Endothelial cell of umbilical vein (primary cell): ENCODE measurements at regions not wholly inside any gene's neighbourhood (a gene's known extent, or its start where the extent isn't known, plus 50 kb on each side); places are given as distances from the start of the nearest gene placed in this dataset.

ENCODE experiments used
- BruUV-seq: library from RNA; stranded (reverse); fragments of 400-500 nt; replicated peaks from 2 replicates; lab custom pipeline; 2021; lab: Mats Ljungman, UMichigan
- CTCF ChIA-PET: fragments of 300-600, 350-600 bp; sonication (Branson Sonifier 250); formaldehyde crosslinking; loops from one replicate; lab custom pipeline; 2021; ENCODE audit warnings: antibody characterized with exemption, inconsistent platforms; lab: Charles Lee
- POLR2A ChIA-PET: fragments of 300-600, 350-600 bp; sonication (Branson Sonifier 250); formaldehyde crosslinking; loops from one replicate; lab custom pipeline; 2021; ENCODE audit warnings: antibody characterized with exemption, inconsistent platforms; lab: Charles Lee
- DNase-seq: peaks from one replicate; pipeline ENCODE4 v3.0.0-alpha.2; 2011; ENCODE audit warnings: low read depth, low spot score
- FAIRE-seq: peaks from 2 replicates; lab custom pipeline; 2011; peaks lifted over from hg19 to GRCh38; lab: Jason Lieb, UNC
- H2AFZ ChIP-seq: 2 replicates; pipeline ENCODE4 v1.6.0; 2012; ENCODE audit warnings: low read depth, low read length, control low read depth, inconsistent platforms
- H3K27ac ChIP-seq: 2 replicates; pipeline ENCODE4 v1.5.1; 2011; ENCODE audit warnings: low read depth, mild to moderate bottlenecking, control low read depth, low read length, moderate library complexity; ENCODE audit not compliant: insufficient read depth
- H3K27me3 ChIP-seq, 2 experiments: 2 replicates each; pipeline versions ENCODE4 v1.6.0 to v1.6.1; 2011; ENCODE audit warnings: low read length in 2 of 2, mixed read lengths in 1 of 2; ENCODE audit not compliant: control insufficient read depth in 2 of 2, insufficient read depth in 2 of 2
- H3K36me3 ChIP-seq, 2 experiments: 2 replicates in 1 of 2; 3 replicates in 1 of 2; pipeline ENCODE4 v1.5.1; 2011; ENCODE audit warnings: low read length in 2 of 2, mild to moderate bottlenecking in 1 of 2, moderate library complexity in 1 of 2; ENCODE audit not compliant: control insufficient read depth in 2 of 2, insufficient read depth in 2 of 2; ENCODE audit errors: extremely low read depth in 1 of 2
- H3K4me1 ChIP-seq: 3 replicates; pipeline ENCODE4 v1.5.1; 2011; ENCODE audit warnings: mild to moderate bottlenecking, low read length; ENCODE audit not compliant: control insufficient read depth, insufficient read depth; ENCODE audit errors: extremely low read depth
- H3K4me2 ChIP-seq: 2 replicates; pipeline ENCODE4 v1.6.1; 2011; ENCODE audit warnings: low read length, control low read depth, mixed read lengths; ENCODE audit not compliant: insufficient read depth
- H3K4me3 ChIP-seq, 3 experiments: fragments of 200-600 bp in 1 of 3; sonication (generic), shearing (Covaris generic) in 1 of 3; replicated peaks in 1 of 3; 2 replicates each; pipeline ENCODE4 v1.5.1; 2011 to 2016; ENCODE audit warnings: control low read depth in 3 of 3, low read length in 3 of 3, mild to moderate bottlenecking in 2 of 3, inconsistent platforms in 1 of 3, low read depth in 1 of 3, moderate library complexity in 1 of 3; ENCODE audit not compliant: insufficient read depth in 1 of 3
- H3K79me2 ChIP-seq: 2 replicates; pipeline ENCODE4 v1.6.0; 2012; ENCODE audit warnings: low read length, inconsistent platforms; ENCODE audit not compliant: control insufficient read depth, insufficient read depth
- H3K9ac ChIP-seq: replicated peaks from 2 replicates; pipeline ENCODE3; 2011; ENCODE audit warnings: low read length, control low read depth; ENCODE audit not compliant: insufficient read depth; ENCODE audit errors: extremely low read depth
- H3K9me1 ChIP-seq: replicated peaks from 3 replicates; pipeline ENCODE4 v1.6.0; 2011; ENCODE audit warnings: mild to moderate bottlenecking, low read length; ENCODE audit not compliant: control insufficient read depth, insufficient read depth; ENCODE audit errors: extremely low read depth
- H3K9me3 ChIP-seq: replicated peaks from 2 replicates; pipeline ENCODE4 v1.5.1; 2012; ENCODE audit warnings: low read length, inconsistent platforms; ENCODE audit not compliant: control insufficient read depth, insufficient read depth
- H4K20me1 ChIP-seq: replicated peaks from 2 replicates; pipeline ENCODE3; 2011; ENCODE audit warnings: mild to moderate bottlenecking, low read length; ENCODE audit not compliant: control insufficient read depth, insufficient read depth; ENCODE audit errors: extremely low read depth
- EZH2 ChIP-seq: IDR thresholded peaks from 2 replicates; pipeline ENCODE4 v1.6.1; 2012; ENCODE audit warnings: borderline replicate concordance, low read depth, mild to moderate bottlenecking, moderate library complexity, low read length, inconsistent platforms; ENCODE audit not compliant: severe bottlenecking
- FOS ChIP-seq: IDR thresholded peaks from 2 replicates; pipeline ENCODE4 v1.6.1; 2011; ENCODE audit warnings: mild to moderate bottlenecking, low read length, moderate library complexity, borderline replicate concordance; ENCODE audit not compliant: insufficient read depth
- GATA2 ChIP-seq: IDR thresholded peaks from 2 replicates; pipeline ENCODE4 v1.7.0; 2011; ENCODE audit warnings: low read depth, mild to moderate bottlenecking, moderate library complexity, mixed read lengths, low read length; ENCODE audit not compliant: insufficient read length, insufficient read depth
- JUN ChIP-seq: IDR thresholded peaks from 2 replicates; pipeline ENCODE4 v1.6.1; 2011; ENCODE audit warnings: borderline replicate concordance, low read depth; ENCODE audit not compliant: insufficient read length, insufficient read depth
- MYC ChIP-seq: IDR thresholded peaks from one replicate; pipeline ENCODE4 v1.6.1; 2011; ENCODE audit warnings: mild to moderate bottlenecking, low read depth, low read length
- POLR2A ChIP-seq: IDR thresholded peaks from 2 replicates; pipeline ENCODE4 v1.6.1; 2012; ENCODE audit warnings: low read depth, mild to moderate bottlenecking, control low read depth, low read length
- POLR2AphosphoS5 ChIP-seq: IDR thresholded peaks from 2 replicates; pipeline ENCODE4 v1.6.1; 2012; ENCODE audit warnings: low read depth, mild to moderate bottlenecking, control low read depth, low read length, moderate library complexity; ENCODE audit not compliant: insufficient read depth
- dilution Hi-C: fragments of 300-500 bp; cut with MboI; formaldehyde crosslinking; loops from one replicate; pipeline ENCODE4 v1.15.0; 2019; ENCODE audit warnings: low sequenced_read_pairs; ENCODE audit not compliant: extremely low pct_ligation_motif_present
- intact Hi-C: fragments of 100-400 bp; cut with micrococcal nuclease; formaldehyde crosslinking; loops from one replicate; pipeline ENCODE4 v1.10.0; 2022
- TF ChIP-seq, protein P1 (sequence below), 2 donors: IDR thresholded peaks; 1 replicate in 1 of 2; 2 replicates in 1 of 2; pipeline ENCODE4 v1.5.1; 2011; ENCODE audit warnings: low read length in 2 of 2, mild to moderate bottlenecking in 2 of 2, moderate library complexity in 2 of 2, control low read depth in 1 of 2, inconsistent platforms in 1 of 2, low read depth in 1 of 2; ENCODE audit not compliant: insufficient read depth in 1 of 2; ENCODE audit errors: extremely low read depth in 1 of 2
- TF ChIP-seq, protein P2 (sequence below): IDR thresholded peaks from 2 replicates; pipeline ENCODE4 v1.6.1; 2011; ENCODE audit not compliant: insufficient read depth, insufficient read length

DNA sequence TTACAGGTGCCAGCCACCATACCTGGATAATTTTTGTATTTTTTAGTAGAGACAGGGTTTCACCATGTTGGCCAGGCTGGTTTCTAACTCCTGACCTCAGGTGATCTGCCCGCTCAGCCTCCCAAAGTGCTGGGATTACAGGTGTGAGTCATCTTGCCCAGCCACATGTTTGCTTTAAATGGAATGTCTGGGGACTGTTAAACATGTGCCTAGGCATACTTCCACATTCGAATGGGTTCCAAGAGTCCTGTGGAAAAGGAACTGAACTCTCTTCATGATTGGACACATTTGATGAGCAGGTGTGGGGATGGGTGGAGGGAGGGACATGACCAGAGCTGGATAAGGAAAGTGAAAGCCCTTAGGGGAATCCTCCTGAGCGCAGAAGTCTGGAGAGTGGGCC, 58.4 kb upstream of the GREB1L start:
- H3K4me1 ChIP-seq = no peaks in the 10 kb centered on the region
- intact Hi-C loops (no loop called here), dilution Hi-C loops (no loop called here)
- no peaks in the 10 kb centered on the region for H4K20me1 ChIP-seq
- DNase-seq = no peak
- TF ChIP-seq POLR2A = no peak
- TF ChIP-seq, protein P1, sequence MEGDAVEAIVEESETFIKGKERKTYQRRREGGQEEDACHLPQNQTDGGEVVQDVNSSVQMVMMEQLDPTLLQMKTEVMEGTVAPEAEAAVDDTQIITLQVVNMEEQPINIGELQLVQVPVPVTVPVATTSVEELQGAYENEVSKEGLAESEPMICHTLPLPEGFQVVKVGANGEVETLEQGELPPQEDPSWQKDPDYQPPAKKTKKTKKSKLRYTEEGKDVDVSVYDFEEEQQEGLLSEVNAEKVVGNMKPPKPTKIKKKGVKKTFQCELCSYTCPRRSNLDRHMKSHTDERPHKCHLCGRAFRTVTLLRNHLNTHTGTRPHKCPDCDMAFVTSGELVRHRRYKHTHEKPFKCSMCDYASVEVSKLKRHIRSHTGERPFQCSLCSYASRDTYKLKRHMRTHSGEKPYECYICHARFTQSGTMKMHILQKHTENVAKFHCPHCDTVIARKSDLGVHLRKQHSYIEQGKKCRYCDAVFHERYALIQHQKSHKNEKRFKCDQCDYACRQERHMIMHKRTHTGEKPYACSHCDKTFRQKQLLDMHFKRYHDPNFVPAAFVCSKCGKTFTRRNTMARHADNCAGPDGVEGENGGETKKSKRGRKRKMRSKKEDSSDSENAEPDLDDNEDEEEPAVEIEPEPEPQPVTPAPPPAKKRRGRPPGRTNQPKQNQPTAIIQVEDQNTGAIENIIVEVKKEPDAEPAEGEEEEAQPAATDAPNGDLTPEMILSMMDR (IDR thresholded peaks at IDR 0.05; ENCODE audit: extremely low read depth in 1 of 2, insufficient read depth in 1 of 2, low read depth in 1 of 2, low read length in 2 of 2) = no peak
- no peak for TF ChIP-seq GATA2
- no peak for TF ChIP-seq MYC
- no peak for TF ChIP-seq EZH2
- no peak for TF ChIP-seq FOS
- no peak for TF ChIP-seq POLR2AphosphoS5
- TF ChIP-seq JUN = no peak
- TF ChIP-seq, protein P2, sequence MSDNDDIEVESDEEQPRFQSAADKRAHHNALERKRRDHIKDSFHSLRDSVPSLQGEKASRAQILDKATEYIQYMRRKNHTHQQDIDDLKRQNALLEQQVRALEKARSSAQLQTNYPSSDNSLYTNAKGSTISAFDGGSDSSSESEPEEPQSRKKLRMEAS = no peak
- H2AFZ ChIP-seq = no peak overlapping the region
- CTCF ChIA-PET = interaction anchor here (1.2 kb wide), 1 partner anchor 8 kb away, joined by 3 read pairs; no protein-coding TSS in a partner anchor
- no peaks in the 10 kb centered on the region for H3K36me3 ChIP-seq
- no peak overlapping the region for H3K4me2 ChIP-seq
- H3K9ac ChIP-seq = no peak overlapping the region
- H3K9me3 ChIP-seq = no peaks in the 10 kb centered on the region
- no TSS peak for BruUV-seq
- H3K4me3 ChIP-seq = no peak overlapping the region
- H3K9me1 ChIP-seq = no peaks in the 10 kb centered on the region
- no peaks in the 10 kb centered on the region for H3K79me2 ChIP-seq
- POLR2A ChIA-PET = no interaction called here
- no peaks in the 10 kb centered on the region for H3K27me3 ChIP-seq
- H3K27ac ChIP-seq = no peak overlapping the region
- FAIRE-seq = no peak
